Gastroesophageal sphincter (tissue), 4 donors: ENCODE measurements at regions not wholly inside any gene's neighbourhood (a gene's known extent, or its start where the extent isn't known, plus 50 kb on each side); places are given as distances from the start of the nearest gene placed in this dataset.

Experiments used
- ATAC-seq: fragments of 150-250 bp; one replicate; pipeline ENCODE4 v1.9.1; 2016; ENCODE audit warnings: mild to moderate bottlenecking, moderate library complexity
- H3K27ac ChIP-seq, 4 donors: fragments of 200-600 bp; sonication (generic) in 3 of 4; 1 replicate in 3 of 4; 2 replicates in 1 of 4; pipeline ENCODE4 v1.5.1; 2016 to 2019
- H3K27me3 ChIP-seq: fragments of 200-600 bp; sonication (generic); one replicate; pipeline ENCODE4 v1.5.1; 2019
- H3K36me3 ChIP-seq, 2 donors: fragments of 200-600 bp; sonication (generic); one replicate each; pipeline ENCODE4 v1.5.1; 2019; ENCODE audit warnings: control low read depth in 1 of 2
- H3K4me1 ChIP-seq, 3 donors: fragments of 200-600 bp; sonication (generic); 1 replicate in 2 of 3; 2 replicates in 1 of 3; pipeline ENCODE4 v1.5.1; 2016 to 2019; ENCODE audit warnings: control low read depth in 2 of 3
- H3K4me3 ChIP-seq, 2 donors: fragments of 200-600 bp; sonication (generic); one replicate each; pipeline ENCODE4 v1.5.1; 2019; ENCODE audit warnings: mild to moderate bottlenecking in 1 of 2, moderate library complexity in 1 of 2
- H3K9me3 ChIP-seq, 3 donors: fragments of 200-600 bp; sonication (generic); one replicate each; pipeline ENCODE4 v1.5.1; 2017 to 2019; ENCODE audit warnings: control low read depth in 2 of 3
- CTCF ChIP-seq, 4 experiments: fragments of 200-600 bp in 2 of 4; fragments of 450-650 bp in 2 of 4; sonication (generic) in 1 of 4; IDR thresholded peaks; one replicate each; pipeline ENCODE4 v1.5.1; 2017 to 2019; ENCODE audit warnings: antibody characterized with exemption in 4 of 4, mild to moderate bottlenecking in 2 of 4, moderate library complexity in 2 of 4
- EP300 ChIP-seq: sonication (generic); formaldehyde crosslinking; IDR thresholded peaks from one replicate; pipeline ENCODE4 v1.6.1; 2017; ENCODE audit warnings: antibody characterized with exemption, mild to moderate bottlenecking
- POLR2A ChIP-seq, 2 donors: fragments of 450-650 bp; IDR thresholded peaks; one replicate each; pipeline ENCODE4 v1.6.1; 2017; ENCODE audit warnings: antibody characterized with exemption in 2 of 2, mild to moderate bottlenecking in 2 of 2, moderate library complexity in 1 of 2
- POLR2AphosphoS5 ChIP-seq: sonication (generic); formaldehyde crosslinking; IDR thresholded peaks from one replicate; pipeline ENCODE4 v1.6.1; 2017; ENCODE audit warnings: antibody characterized with exemption
- WGBS, 2 donors: methylation state at CpG; one replicate each; pipeline ENCODE4 v1.1.5; 2018; ENCODE audit warnings: low coverage in 1 of 2; 5-methylcytosine and 5-hydroxymethylcytosine counted together

- TF ChIP-seq CTCF (IDR thresholded peaks at IDR 0.05) (peak in 1 of 4 experiments; percentile 21), EP300 (no peak)
- Histone ChIP-seq H3K27me3 (no peaks in the 10 kb centered on the region), H3K27ac (no peak overlapping the region), H3K4me3 (no peak overlapping the region), H3K4me1 (no peaks in the 10 kb centered on the region), H3K9me3 (no peaks in the 10 kb centered on the region), H3K36me3 (no peaks in the 10 kb centered on the region)
- no peak for ATAC-seq
Observed at GRCh38 chr18:64409511-64409910, 260.6 kb upstream of the LINC00305 start.

GRCh38 chr18:64407606-64408005, 258.7 kb upstream of the LINC00305 start:
- H3K4me1 ChIP-seq: no peaks in the 10 kb centered on the region
- no peaks in the 10 kb centered on the region for H3K36me3 ChIP-seq
- TF ChIP-seq EP300 (no peak), POLR2AphosphoS5 (no peak), CTCF (IDR thresholded peaks at IDR 0.05) (no peak), POLR2A (IDR thresholded peaks at IDR 0.05) (no peak)
- ATAC-seq: no peak
- H3K4me3 ChIP-seq: no peak overlapping the region
- no peak overlapping the region for H3K27ac ChIP-seq
- H3K9me3 ChIP-seq: no peaks in the 10 kb centered on the region
- 67 to 79% methylated on average over 1 to 2 of the region's 2 CpGs for WGBS, 2 donors
- H3K27me3 ChIP-seq: no peaks in the 10 kb centered on the region

GRCh38 chr18:64405161-64405560, 256.3 kb upstream of the LINC00305 start:
- ATAC-seq: no peak
- Histone ChIP-seq H3K27me3 (no peaks in the 10 kb centered on the region), H3K4me3 (no peak overlapping the region), H3K4me1 (no peaks in the 10 kb centered on the region), H3K27ac (no peak overlapping the region), H3K36me3 (no peaks in the 10 kb centered on the region), H3K9me3 (no peaks in the 10 kb centered on the region)
- TF ChIP-seq EP300 (no peak), CTCF (IDR thresholded peaks at IDR 0.05) (no peak), POLR2AphosphoS5 (no peak), POLR2A (IDR thresholded peaks at IDR 0.05) (no peak)
- WGBS, 2 donors: 66 to 69% methylated on average over 4 of the region's 4 CpGs

- Histone ChIP-seq H3K27ac (no peak overlapping the region), H3K27me3 (no peaks in the 10 kb centered on the region), H3K9me3 (no peaks in the 10 kb centered on the region), H3K36me3 (no peaks in the 10 kb centered on the region), H3K4me1 (no peaks in the 10 kb centered on the region), H3K4me3 (no peak overlapping the region)
- WGBS, 2 donors: 66 to 72% methylated on average over 2 of the region's 2 CpGs
- no peak for ATAC-seq
- no peak for TF ChIP-seq EP300
- TF ChIP-seq POLR2AphosphoS5: no peak
- TF ChIP-seq POLR2A (IDR thresholded peaks at IDR 0.05): no peak
- TF ChIP-seq CTCF (IDR thresholded peaks at IDR 0.05): no peak
Observed at GRCh38 chr18:64403784-64404503, 255.1 kb upstream of the LINC00305 start.

GRCh38 chr18:64402636-64403035, 253.7 kb upstream of the LINC00305 start:
- 10 to 36% methylated on average over 1 of the region's 1 CpG for WGBS, 2 donors
- Histone ChIP-seq H3K4me1 (no peaks in the 10 kb centered on the region), H3K9me3 (no peaks in the 10 kb centered on the region), H3K4me3 (no peak overlapping the region), H3K36me3 (no peaks in the 10 kb centered on the region), H3K27me3 (no peaks in the 10 kb centered on the region), H3K27ac (no peak overlapping the region)
- TF ChIP-seq EP300: no peak
- no peak for TF ChIP-seq POLR2AphosphoS5
- no peak for TF ChIP-seq POLR2A (IDR thresholded peaks at IDR 0.05)
- TF ChIP-seq CTCF (IDR thresholded peaks at IDR 0.05): no peak
- ATAC-seq: no peak
